NB4 (cell line): ENCODE measurements at regions not wholly inside any gene's neighbourhood (a gene's known extent, or its start where the extent isn't known, plus 50 kb on each side); places are given as distances from the start of the nearest gene placed in this dataset.

ENCODE experiments used
- DNase-seq: peaks from one replicate; pipeline ENCODE4 v3.0.0; 2010; ENCODE audit warnings: low read depth
- H3K4me3 ChIP-seq: one replicate; pipeline ENCODE4 v1.5.1; 2011; ENCODE audit warnings: mild to moderate bottlenecking, low read depth, low read length, moderate library complexity
- MAX ChIP-seq: IDR thresholded peaks from 2 replicates; pipeline ENCODE4 v1.6.1; 2011; ENCODE audit warnings: low read depth, low read length
- MYC ChIP-seq: IDR thresholded peaks from 2 replicates; pipeline ENCODE4 v1.6.1; 2011; ENCODE audit warnings: low read depth, low read length
- POLR2A ChIP-seq: IDR thresholded peaks from 2 replicates; pipeline ENCODE4 v1.6.1; 2011; ENCODE audit warnings: mild to moderate bottlenecking; ENCODE audit not compliant: insufficient read length; ENCODE audit errors: extremely low read depth
- TF ChIP-seq, protein P1 (sequence below): IDR thresholded peaks from one replicate; pipeline ENCODE4 v1.5.1; 2012; ENCODE audit warnings: low read depth, low read length

DNA sequence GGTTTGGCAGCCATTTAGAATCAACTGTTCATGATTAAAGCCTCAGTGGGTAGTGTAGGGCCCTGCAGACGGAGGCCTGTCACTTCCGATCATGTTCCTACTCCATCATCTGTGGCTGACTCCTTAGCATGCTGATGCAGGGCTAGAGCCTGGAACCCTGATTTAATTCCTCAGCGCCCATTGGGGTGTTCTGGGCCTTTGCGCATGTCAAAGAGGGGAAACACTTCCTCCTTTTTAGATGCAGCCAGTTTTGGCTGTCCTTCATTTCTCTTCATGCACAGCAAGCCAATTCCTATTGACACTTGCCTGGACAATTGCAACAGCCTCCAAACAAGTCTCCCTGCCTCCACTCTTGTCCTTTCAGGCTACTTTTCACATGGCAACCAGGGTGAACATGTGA, 51.9 kb upstream of the MAGEA4 start:
- no peak overlapping the region for H3K4me3 ChIP-seq
- DNase-seq, result no peak
- TF ChIP-seq, protein P1, sequence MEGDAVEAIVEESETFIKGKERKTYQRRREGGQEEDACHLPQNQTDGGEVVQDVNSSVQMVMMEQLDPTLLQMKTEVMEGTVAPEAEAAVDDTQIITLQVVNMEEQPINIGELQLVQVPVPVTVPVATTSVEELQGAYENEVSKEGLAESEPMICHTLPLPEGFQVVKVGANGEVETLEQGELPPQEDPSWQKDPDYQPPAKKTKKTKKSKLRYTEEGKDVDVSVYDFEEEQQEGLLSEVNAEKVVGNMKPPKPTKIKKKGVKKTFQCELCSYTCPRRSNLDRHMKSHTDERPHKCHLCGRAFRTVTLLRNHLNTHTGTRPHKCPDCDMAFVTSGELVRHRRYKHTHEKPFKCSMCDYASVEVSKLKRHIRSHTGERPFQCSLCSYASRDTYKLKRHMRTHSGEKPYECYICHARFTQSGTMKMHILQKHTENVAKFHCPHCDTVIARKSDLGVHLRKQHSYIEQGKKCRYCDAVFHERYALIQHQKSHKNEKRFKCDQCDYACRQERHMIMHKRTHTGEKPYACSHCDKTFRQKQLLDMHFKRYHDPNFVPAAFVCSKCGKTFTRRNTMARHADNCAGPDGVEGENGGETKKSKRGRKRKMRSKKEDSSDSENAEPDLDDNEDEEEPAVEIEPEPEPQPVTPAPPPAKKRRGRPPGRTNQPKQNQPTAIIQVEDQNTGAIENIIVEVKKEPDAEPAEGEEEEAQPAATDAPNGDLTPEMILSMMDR, result no peak
- no peak for TF ChIP-seq MYC
- no peak for TF ChIP-seq MAX
- no peak for TF ChIP-seq POLR2A
